ENCODE measurements at regions not wholly inside any gene's neighbourhood (a gene's known extent, or its start where the extent isn't known, plus 50 kb on each side); places are given as distances from the start of the nearest gene placed in this dataset.

- Mint-ChIP-seq H3K4me3 (no peak overlapping the region), H3K27ac (no peak overlapping the region), H3K9me3 (no peaks in the 10 kb centered on the region), H3K36me3 (ENCODE audit: low read depth) (no peaks in the 10 kb centered on the region), H3K4me1 (no peaks in the 10 kb centered on the region), H3K27me3 (ENCODE audit: insufficient read depth) (peaks cover 19% of the 10 kb centered on the region)
- H3K36me3 ChIP-seq (ENCODE audit: control insufficient read depth, insufficient read depth, low read length), result no peaks in the 10 kb centered on the region
- no peak for TF ChIP-seq CTCF (conservative IDR thresholded peaks at IDR 0.05)
- peaks cover 3% of the 10 kb centered on the region for H3K9me3 ChIP-seq (ENCODE audit: control insufficient read depth, low read length)
- 22 to 33% methylated on average over 1 to 4 of the region's 4 CpGs for WGBS, 2 experiments (ENCODE audit: insufficient coverage in 1 of 2, insufficient read length in 1 of 2)
- no peak overlapping the region for H3K9ac ChIP-seq (ENCODE audit: extremely low read depth, low read length, poor library complexity, severe bottlenecking)
- H3K4me3 ChIP-seq (ENCODE audit: low read length), result no peak overlapping the region
- H3K4me1 ChIP-seq (ENCODE audit: control insufficient read depth, insufficient read depth, low read length), result no peaks in the 10 kb centered on the region
- H3K27me3 ChIP-seq (ENCODE audit: control insufficient read depth, insufficient read depth, low read length, poor library complexity, severe bottlenecking), result peaks cover 53% of the 10 kb centered on the region
- peak; percentile 84 for DNase-seq
- H3K27ac ChIP-seq (ENCODE audit: low read depth, low read length), result no peak overlapping the region
These were observed 182.6 kb upstream of the THSD7B start for GRCh38 chr2:136582628-136583205.

GRCh38 chr2:136572335-136572734 lies 193.0 kb upstream of the THSD7B start:
- no peaks in the 10 kb centered on the region for H3K4me1 ChIP-seq (ENCODE audit: control insufficient read depth, insufficient read depth, low read length)
- Mint-ChIP-seq H3K27me3 (ENCODE audit: insufficient read depth) (peaks cover 8% of the 10 kb centered on the region), H3K4me1 (no peaks in the 10 kb centered on the region), H3K4me3 (no peak overlapping the region), H3K9me3 (no peaks in the 10 kb centered on the region), H3K27ac (no peak overlapping the region), H3K36me3 (ENCODE audit: low read depth) (no peaks in the 10 kb centered on the region)
- no peaks in the 10 kb centered on the region for H3K36me3 ChIP-seq (ENCODE audit: control insufficient read depth, insufficient read depth, low read length)
- no peak overlapping the region for H3K27ac ChIP-seq (ENCODE audit: low read depth, low read length)
- WGBS, 2 experiments (ENCODE audit: insufficient coverage in 1 of 2, insufficient read length in 1 of 2), result 80 to 92% methylated on average over 1 to 2 of the region's 2 CpGs
- H3K9ac ChIP-seq (ENCODE audit: extremely low read depth, low read length, poor library complexity, severe bottlenecking), result no peak overlapping the region
- no peak for DNase-seq
- no peak overlapping the region for H3K4me3 ChIP-seq (ENCODE audit: low read length)
- no peak for TF ChIP-seq CTCF (conservative IDR thresholded peaks at IDR 0.05)
- no peaks in the 10 kb centered on the region for H3K9me3 ChIP-seq (ENCODE audit: control insufficient read depth, low read length)
- peaks cover 6% of the 10 kb centered on the region for H3K27me3 ChIP-seq (ENCODE audit: control insufficient read depth, insufficient read depth, low read length, poor library complexity, severe bottlenecking)

- Mint-ChIP-seq H3K36me3 (ENCODE audit: low read depth) (no peaks in the 10 kb centered on the region), H3K4me1 (peaks cover 3% of the 10 kb centered on the region), H3K4me3 (no peak overlapping the region), H3K27me3 (ENCODE audit: insufficient read depth) (peaks cover 15% of the 10 kb centered on the region), H3K27ac (no peak overlapping the region), H3K9me3 (no peaks in the 10 kb centered on the region)
- Histone ChIP-seq H3K4me3 (ENCODE audit: low read length) (no peak overlapping the region), H3K9ac (ENCODE audit: extremely low read depth, low read length, poor library complexity, severe bottlenecking) (no peak overlapping the region), H3K36me3 (ENCODE audit: control insufficient read depth, insufficient read depth, low read length) (no peaks in the 10 kb centered on the region), H3K27ac (ENCODE audit: low read depth, low read length) (no peak overlapping the region), H3K9me3 (ENCODE audit: control insufficient read depth, low read length) (no peaks in the 10 kb centered on the region), H3K4me1 (ENCODE audit: control insufficient read depth, insufficient read depth, low read length) (no peaks in the 10 kb centered on the region), H3K27me3 (ENCODE audit: control insufficient read depth, insufficient read depth, low read length, poor library complexity, severe bottlenecking) (peaks cover 34% of the 10 kb centered on the region)
- WGBS, 2 experiments (ENCODE audit: insufficient coverage in 1 of 2, insufficient read length in 1 of 2), result 90% methylated on average over 1 of the region's 1 CpG; no CpG with 5 or more reads in 1 of the 2 experiments
- TF ChIP-seq CTCF (conservative IDR thresholded peaks at IDR 0.05), result no peak
- no peak for DNase-seq
These were observed 208.1 kb upstream of the THSD7B start for GRCh38 chr2:136557203-136557602.
